HCT116 (cell line): ENCODE measurements at regions not wholly inside any gene's neighbourhood (a gene's known extent, or its start where the extent isn't known, plus 50 kb on each side); places are given as distances from the start of the nearest gene placed in this dataset.

ENCODE experiments used
- ATAC-seq: fragments of 200-7000 bp; cut with Tn5 transposase; 2 replicates; pipeline ENCODE4 v1.9.1; 2020; ENCODE audit warnings: mild to moderate bottlenecking, moderate library complexity
- BruUV-seq: library from RNA; stranded (reverse); fragments of 400-500 nt; replicated peaks from 2 replicates; lab custom pipeline; 2021; lab: Mats Ljungman, UMichigan
- CTCF ChIA-PET: fragments of 300-600 bp; sonication (Branson Sonifier 250); formaldehyde crosslinking; loops from one replicate; lab custom pipeline; 2021; ENCODE audit warnings: antibody characterized with exemption; lab: Charles Lee
- POLR2A ChIA-PET: fragments of 300-600, 350-600 bp; sonication (Branson Sonifier 250); formaldehyde crosslinking; loops from one replicate; lab custom pipeline; 2021; ENCODE audit warnings: antibody characterized with exemption; lab: Charles Lee
- RAD21 ChIA-PET, 2 experiments: fragments of 300-600 bp; sonication (Branson Sonifier 250); formaldehyde crosslinking; loops; one replicate each; lab custom pipeline; 2023; ENCODE audit warnings: low total read pairs in 2 of 2; ENCODE audit not compliant: uncharacterized antibody in 2 of 2, unreplicated experiment in 2 of 2, low non-redundant PET in 1 of 2; lab: Charles Lee
- DNase-seq: peaks from one replicate; pipeline ENCODE4 v3.0.0-alpha.2; 2010; ENCODE audit warnings: low read depth, low spot score
- H2AFZ ChIP-seq: fragments of 200-600 bp; shearing (Covaris generic), sonication (generic); 2 replicates; pipeline ENCODE4 v1.6.1; 2017; ENCODE audit warnings: low read depth, mixed run types, mixed read lengths, antibody characterized with exemption, low read length; ENCODE audit not compliant: poor library complexity, severe bottlenecking
- H3K27ac ChIP-seq: 2 replicates; pipeline ENCODE4 v1.5.1; 2012; ENCODE audit warnings: low read depth, low read length
- H3K27me3 ChIP-seq: fragments of 200-600 bp; sonication (generic); 2 replicates; pipeline ENCODE4 v1.6.1; 2016; ENCODE audit warnings: mixed run types, low read length, mixed read lengths; ENCODE audit not compliant: insufficient read depth
- H3K36me3 ChIP-seq, 2 experiments: fragments of 200-500 bp in 1 of 2; fragments of 200-600 bp in 1 of 2; sonication (Bioruptor generic) in 1 of 2; sonication (generic) in 1 of 2; 2 replicates each; pipeline versions ENCODE4 v1.5.1 to v1.6.1; 2014 to 2016; ENCODE audit warnings: low read length in 2 of 2, inconsistent platforms in 1 of 2, mixed read lengths in 1 of 2, mixed run types in 1 of 2; ENCODE audit not compliant: insufficient read depth in 2 of 2, control insufficient read depth in 1 of 2
- H3K4me1 ChIP-seq, 2 experiments: fragments of 200-600 bp in 1 of 2; sonication (generic) in 1 of 2; 2 replicates each; pipeline versions ENCODE4 v1.5.1 to v1.6.1; 2012 to 2017; ENCODE audit warnings: low read length in 2 of 2, inconsistent platforms in 1 of 2, mild to moderate bottlenecking in 1 of 2, mixed read lengths in 1 of 2, mixed run types in 1 of 2, moderate library complexity in 1 of 2; ENCODE audit not compliant: insufficient read depth in 2 of 2, control insufficient read depth in 1 of 2
- H3K4me2 ChIP-seq: fragments of 200-600 bp; sonication (generic); 2 replicates; pipeline ENCODE4 v1.6.1; 2017; ENCODE audit warnings: mixed run types, low read length, mixed read lengths
- H3K4me3 ChIP-seq, 2 experiments: fragments of 200-600 bp in 1 of 2; sonication (generic) in 1 of 2; replicated peaks in 1 of 2; 2 replicates each; pipeline ENCODE4 v1.5.1; 2011 to 2016; ENCODE audit warnings: low read length in 2 of 2, control low read depth in 1 of 2, low read depth in 1 of 2, mild to moderate bottlenecking in 1 of 2, mixed read lengths in 1 of 2, mixed run types in 1 of 2
- H3K79me2 ChIP-seq: fragments of 200-600 bp; sonication (generic); 2 replicates; pipeline ENCODE4 v1.6.1; 2017; ENCODE audit warnings: mild to moderate bottlenecking, mixed run types, low read length, moderate library complexity, mixed read lengths; ENCODE audit not compliant: insufficient read depth
- H3K9ac ChIP-seq: fragments of 200-600 bp; sonication (generic); 2 replicates; pipeline ENCODE4 v1.6.1; 2016; ENCODE audit warnings: low read length, mixed read lengths
- H3K9me2 ChIP-seq: fragments of 200-600 bp; sonication (generic), shearing (Covaris generic); 2 replicates; pipeline ENCODE4 v1.6.1; 2017; ENCODE audit warnings: mixed run types, mild to moderate bottlenecking, moderate library complexity; ENCODE audit not compliant: insufficient read depth
- H3K9me3 ChIP-seq, 2 experiments: fragments of 200-500 bp in 1 of 2; fragments of 200-600 bp in 1 of 2; sonication (Bioruptor generic) in 1 of 2; sonication (generic) in 1 of 2; 2 replicates each; pipeline ENCODE4 v1.6.1; 2014 to 2017; ENCODE audit warnings: low read length in 2 of 2, mixed read lengths in 2 of 2, inconsistent platforms in 1 of 2, low read depth in 1 of 2, mild to moderate bottlenecking in 1 of 2, mixed run types in 1 of 2, moderate library complexity in 1 of 2; ENCODE audit not compliant: control insufficient read depth in 1 of 2, insufficient read depth in 1 of 2
- H4K20me1 ChIP-seq: fragments of 200-600 bp; sonication (generic), shearing (Covaris generic); 2 replicates; pipeline ENCODE4 v1.6.1; 2017; ENCODE audit warnings: mixed run types, mild to moderate bottlenecking, moderate library complexity; ENCODE audit not compliant: insufficient read depth
- CTCF ChIP-seq, 3 experiments: fragments of 200-600 bp in 1 of 3; sonication (generic) in 1 of 3; IDR thresholded peaks in 2 of 3; conservative IDR thresholded peaks in 1 of 3; 2 replicates each; pipeline ENCODE4 v1.5.1; 2012 to 2017; ENCODE audit warnings: low read depth in 2 of 3, low read length in 2 of 3, antibody characterized with exemption in 1 of 3, borderline replicate concordance in 1 of 3, control low read depth in 1 of 3, mild to moderate bottlenecking in 1 of 3, mixed read lengths in 1 of 3, mixed run types in 1 of 3, moderate library complexity in 1 of 3; ENCODE audit not compliant: insufficient read depth in 1 of 3
- REST ChIP-seq: IDR thresholded peaks from 2 replicates; pipeline ENCODE4 v1.6.1; 2012; ENCODE audit warnings: low read depth
- SP1 ChIP-seq: IDR thresholded peaks from 2 replicates; pipeline ENCODE4 v1.6.1; 2012; ENCODE audit warnings: low read depth
- TCF7L2 ChIP-seq: IDR thresholded peaks from 2 replicates; pipeline ENCODE4 v1.7.0; 2011; ENCODE audit warnings: borderline replicate concordance, inconsistent platforms; ENCODE audit not compliant: insufficient read depth, insufficient read length; ENCODE audit errors: extremely low read depth
- ZBTB33 ChIP-seq: IDR thresholded peaks from 2 replicates; pipeline ENCODE4 v1.6.1; 2011; ENCODE audit warnings: mild to moderate bottlenecking, low read length, moderate library complexity; ENCODE audit not compliant: insufficient replicate concordance; ENCODE audit errors: extremely low read depth
- ZNF274 ChIP-seq: fragments of 200-500 bp; sonication (Bioruptor generic); IDR thresholded peaks from 2 replicates; pipeline ENCODE4 v1.6.1; 2014; ENCODE audit warnings: mild to moderate bottlenecking, low read depth, low read length, inconsistent platforms
- intact Hi-C: fragments of 100-400 bp; cut with micrococcal nuclease; formaldehyde crosslinking; loops from 2 replicates; pipeline ENCODE4 v1.10.0; 2022

- Histone ChIP-seq H3K27ac (no peak overlapping the region), H3K9ac (no peak overlapping the region), H3K9me3 (no peaks in the 10 kb centered on the region), H3K79me2 (no peaks in the 10 kb centered on the region), H3K36me3 (no peaks in the 10 kb centered on the region), H3K4me1 (peaks cover 0 to 10% of the 10 kb centered on the region in 2 experiments; a peak in 1 of 4 replicates), H4K20me1 (no peaks in the 10 kb centered on the region), H3K4me3 (no peak overlapping the region), H2AFZ (no peak overlapping the region), H3K27me3 (no peaks in the 10 kb centered on the region), H3K4me2 (no peak overlapping the region), H3K9me2 (no peaks in the 10 kb centered on the region)
- TF ChIP-seq REST (no peak), TCF7L2 (no peak), ZNF274 (no peak), SP1 (no peak), ZBTB33 (no peak), CTCF (IDR thresholded peaks at IDR 0.05 in 2 of 3, conservative IDR thresholded peaks at IDR 0.05 in 1 of 3; ENCODE audit: borderline replicate concordance in 1 of 3, insufficient read depth in 1 of 3, low read depth in 2 of 3, low read length in 2 of 3) (no peak)
- DNase-seq (no peak), ATAC-seq (no peak)
- ChIA-PET POLR2A (no interaction called here), CTCF (no interaction called here), RAD21 (no interaction called here)
- intact Hi-C loops: no loop called here
- BruUV-seq: no TSS peak
These were observed 75.7 kb upstream of the WLS start for GRCh38 chr1:68308034-68308433.
